ENCODE measurements at regions not wholly inside any gene's neighbourhood (a gene's known extent, or its start where the extent isn't known, plus 50 kb on each side); places are given as distances from the start of the nearest gene placed in this dataset.

DNA sequence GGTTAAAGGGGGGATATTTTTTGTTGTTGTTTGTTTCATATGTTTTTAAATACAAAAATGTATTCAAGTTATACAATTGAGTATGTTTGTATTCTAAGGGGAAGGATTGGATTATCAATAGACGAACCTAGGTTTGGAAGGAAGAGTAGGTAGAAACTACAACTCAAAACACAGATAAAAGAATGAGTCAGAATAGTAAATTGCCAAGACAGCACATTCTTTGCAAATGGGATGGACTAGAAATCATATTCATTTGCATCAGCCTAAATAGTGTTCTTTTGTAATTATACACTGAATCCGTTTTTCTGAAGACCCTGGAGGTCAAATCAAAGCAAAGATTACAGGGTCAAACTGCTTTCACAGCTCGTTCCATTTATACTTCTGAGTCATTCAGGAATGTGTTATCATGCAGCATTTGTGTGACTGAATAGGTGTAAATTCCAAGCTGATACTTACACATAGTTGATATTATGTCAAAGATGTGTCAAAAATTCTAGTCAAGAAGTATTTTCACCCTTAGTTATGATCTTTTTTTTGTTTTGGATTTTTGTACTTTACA lies 273.3 kb upstream of the FAT4 start (continued):
- TF ChIP-seq CHD2 (IDR thresholded peaks at IDR 0.05; ENCODE audit: low read length), result no peak
- no peak for TF ChIP-seq RXRA (IDR thresholded peaks at IDR 0.05; ENCODE audit: insufficient read depth, low read depth, low read length)
- no peak for TF ChIP-seq JUND (IDR thresholded peaks at IDR 0.05; ENCODE audit: low read length)
- TF ChIP-seq KDM5A (IDR thresholded peaks at IDR 0.05; ENCODE audit: low read length), result no peak
- TF ChIP-seq TBP (IDR thresholded peaks at IDR 0.05; ENCODE audit: low read depth, low read length), result no peak
- TF ChIP-seq, protein P1, sequence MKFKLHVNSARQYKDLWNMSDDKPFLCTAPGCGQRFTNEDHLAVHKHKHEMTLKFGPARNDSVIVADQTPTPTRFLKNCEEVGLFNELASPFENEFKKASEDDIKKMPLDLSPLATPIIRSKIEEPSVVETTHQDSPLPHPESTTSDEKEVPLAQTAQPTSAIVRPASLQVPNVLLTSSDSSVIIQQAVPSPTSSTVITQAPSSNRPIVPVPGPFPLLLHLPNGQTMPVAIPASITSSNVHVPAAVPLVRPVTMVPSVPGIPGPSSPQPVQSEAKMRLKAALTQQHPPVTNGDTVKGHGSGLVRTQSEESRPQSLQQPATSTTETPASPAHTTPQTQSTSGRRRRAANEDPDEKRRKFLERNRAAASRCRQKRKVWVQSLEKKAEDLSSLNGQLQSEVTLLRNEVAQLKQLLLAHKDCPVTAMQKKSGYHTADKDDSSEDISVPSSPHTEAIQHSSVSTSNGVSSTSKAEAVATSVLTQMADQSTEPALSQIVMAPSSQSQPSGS (IDR thresholded peaks at IDR 0.05; ENCODE audit: low read length), result no peak
- no peak for TF ChIP-seq POU5F1 (IDR thresholded peaks at IDR 0.05; ENCODE audit: low read depth, low read length)
- TF ChIP-seq KDM4A (IDR thresholded peaks at IDR 0.05; ENCODE audit: low read depth, low read length, severe bottlenecking), result no peak
- no peak for TF ChIP-seq POLR2AphosphoS5 (IDR thresholded peaks at IDR 0.05; ENCODE audit: low read depth, low read length)
- TF ChIP-seq SAP30 (IDR thresholded peaks at IDR 0.05; ENCODE audit: insufficient read depth, insufficient replicate concordance, low read length), result no peak

Data from H1 (cell line).